ENCODE measurements at regions not wholly inside any gene's neighbourhood (a gene's known extent, or its start where the extent isn't known, plus 50 kb on each side); places are given as distances from the start of the nearest gene placed in this dataset.
"Not testable (repeated sequence)": the region's sequence is repeated elsewhere in the genome, so short reads cannot be mapped to it uniquely, and the experiment has no call there.

GRCh38 chr1:68705466-68705865 is 208.6 kb upstream of the DEPDC1 start:
- no peak for TF ChIP-seq CTCF (IDR thresholded peaks at IDR 0.05; ENCODE audit: low read depth, low read length)

GRCh38 chr1:68706639-68707317 is 209.9 kb upstream of the DEPDC1 start:
- no peak for DNase-seq (ENCODE audit: extremely low read depth, low read depth)
- no peak for TF ChIP-seq CTCF (IDR thresholded peaks at IDR 0.05; ENCODE audit: low read depth, low read length)

More at GRCh38 chr1:68705466-68705865, 208.6 kb upstream of the DEPDC1 start:
- DNase-seq (ENCODE audit: extremely low read depth, low read depth): no peak

- no peak for TF ChIP-seq CTCF (IDR thresholded peaks at IDR 0.05; ENCODE audit: low read depth, low read length)
- DNase-seq (ENCODE audit: extremely low read depth, low read depth): no peak
Observed at GRCh38 chr1:68717330-68717729, 220.4 kb upstream of the DEPDC1 start.

- no peak for DNase-seq (ENCODE audit: extremely low read depth, low read depth)
- no peak for TF ChIP-seq CTCF (IDR thresholded peaks at IDR 0.05; ENCODE audit: low read depth, low read length)
Observed at GRCh38 chr1:68720476-68720875, 223.6 kb upstream of the DEPDC1 start.

- DNase-seq (ENCODE audit: extremely low read depth, low read depth): no peak
- TF ChIP-seq CTCF (IDR thresholded peaks at IDR 0.05; ENCODE audit: low read depth, low read length): no peak
Observed at GRCh38 chr1:68723791-68724190, 226.9 kb upstream of the DEPDC1 start.

GRCh38 chr1:68725001-68725752 is 228.3 kb upstream of the DEPDC1 start:
- no peak for TF ChIP-seq CTCF (IDR thresholded peaks at IDR 0.05; ENCODE audit: low read depth, low read length)
- no peak for DNase-seq (ENCODE audit: extremely low read depth, low read depth)

- not testable (repeated sequence) for DNase-seq (ENCODE audit: extremely low read depth, low read depth)
Observed at GRCh38 chr1:68739486-68739885, 242.6 kb upstream of the DEPDC1 start.

Data from AG09319 (cell line).